NCI-H128 (cell line): ENCODE measurements at regions not wholly inside any gene's neighbourhood (a gene's known extent, or its start where the extent isn't known, plus 50 kb on each side); places are given as distances from the start of the nearest gene placed in this dataset.
"Not testable (repeated sequence)": the region's sequence is repeated elsewhere in the genome, so short reads cannot be mapped to it uniquely, and the experiment has no call there.

Experiments
- DNase-seq: peaks from one replicate; lab custom pipeline; 2025; ENCODE audit not compliant: unreplicated experiment; lab: John Stamatoyannopoulos, UW

GRCh38 chr10:4453276-4453675, 372.7 kb upstream of the AKR1E2 start:
- no peak for DNase-seq

- no peak for DNase-seq
These were observed 374.8 kb upstream of the AKR1E2 start for GRCh38 chr10:4450981-4451908.

- DNase-seq: no peak
These were observed 375.8 kb upstream of the AKR1E2 start for GRCh38 chr10:4450169-4450568.

GRCh38 chr10:4448030-4448429, 378.0 kb upstream of the AKR1E2 start:
- DNase-seq: no peak

- no peak for DNase-seq
These were observed 382.6 kb upstream of the AKR1E2 start for GRCh38 chr10:4443419-4443818.

GRCh38 chr10:4442296-4442695, 383.7 kb upstream of the AKR1E2 start:
- DNase-seq: no peak

GRCh38 chr10:4440260-4440659, 385.7 kb upstream of the AKR1E2 start:
- DNase-seq: no peak

GRCh38 chr10:4437791-4438190, 388.2 kb upstream of the AKR1E2 start:
- no peak for DNase-seq

- DNase-seq: no peak
These were observed 388.9 kb upstream of the AKR1E2 start for GRCh38 chr10:4437061-4437460.

- no peak for DNase-seq
These were observed 389.9 kb upstream of the AKR1E2 start for GRCh38 chr10:4436103-4436502.

- DNase-seq: no peak
These were observed 391.4 kb upstream of the AKR1E2 start for GRCh38 chr10:4434516-4435071.

GRCh38 chr10:4434105-4434504, 391.9 kb upstream of the AKR1E2 start:
- DNase-seq: no peak

GRCh38 chr10:4431114-4431863, 394.7 kb upstream of the AKR1E2 start:
- no peak for DNase-seq

GRCh38 chr10:4429571-4429970, 396.4 kb upstream of the AKR1E2 start:
- DNase-seq: no peak

GRCh38 chr10:4427532-4427931, 398.5 kb upstream of the AKR1E2 start:
- DNase-seq: no peak

- DNase-seq: no peak
These were observed 399.1 kb upstream of the AKR1E2 start for GRCh38 chr10:4426866-4427265.

GRCh38 chr10:4409319-4409718, 416.7 kb upstream of the AKR1E2 start:
- no peak for DNase-seq

GRCh38 chr10:4407783-4408182, 418.2 kb upstream of the AKR1E2 start:
- no peak for DNase-seq

GRCh38 chr10:4405828-4406227, 420.2 kb upstream of the AKR1E2 start:
- DNase-seq: no peak

GRCh38 chr10:4403638-4404252, 422.3 kb upstream of the AKR1E2 start:
- DNase-seq: no peak

- DNase-seq: not testable (repeated sequence)
These were observed 424.9 kb upstream of the AKR1E2 start for GRCh38 chr10:4401080-4401479.
